NCI-H2171 treated with DMSO at 0.1 percent for 48 hours (cell line): ENCODE measurements at regions not wholly inside any gene's neighbourhood (a gene's known extent, or its start where the extent isn't known, plus 50 kb on each side); places are given as distances from the start of the nearest gene placed in this dataset.
A peak's percentile ranks its signal among the peaks of the same experiment; 100 is the strongest.
"Not testable (repeated sequence)": the region's sequence is repeated elsewhere in the genome, so short reads cannot be mapped to it uniquely, and the experiment has no call there.

Source experiments
- DNase-seq: peaks from one replicate; lab custom pipeline; 2025; lab: John Stamatoyannopoulos, UW

GRCh38 chr2:234158812-234159211, 108.3 kb downstream of the SPP2 start:
- DNase-seq = no peak

GRCh38 chr2:234157817-234158588, 107.5 kb downstream of the SPP2 start:
- DNase-seq = no peak

- DNase-seq = peak; percentile 63
Observed at GRCh38 chr2:234156326-234156725, 105.8 kb downstream of the SPP2 start.

GRCh38 chr2:234152835-234153234, 102.3 kb downstream of the SPP2 start:
- DNase-seq = not testable (repeated sequence)

- DNase-seq = no peak
Observed at GRCh38 chr2:234147335-234147861, 96.9 kb downstream of the SPP2 start.

GRCh38 chr2:234146087-234146826, 95.8 kb downstream of the SPP2 start:
- no peak for DNase-seq

GRCh38 chr2:234145511-234145910, 95.0 kb downstream of the SPP2 start:
- no peak for DNase-seq

- DNase-seq = no peak
Observed at GRCh38 chr2:234145057-234145456, 94.6 kb downstream of the SPP2 start.

- DNase-seq = no peak
Observed at GRCh38 chr2:234143896-234144295, 93.4 kb downstream of the SPP2 start.

- no peak for DNase-seq
Observed at GRCh38 chr2:234142530-234142929, 92.0 kb downstream of the SPP2 start.

GRCh38 chr2:234139755-234140154, 89.3 kb downstream of the SPP2 start:
- no peak for DNase-seq

- DNase-seq = no peak
Observed at GRCh38 chr2:234138836-234139235, 88.3 kb downstream of the SPP2 start.

GRCh38 chr2:234137400-234138014, 87.0 kb downstream of the SPP2 start:
- DNase-seq = no peak

- no peak for DNase-seq
Observed at GRCh38 chr2:234136461-234136860, 86.0 kb downstream of the SPP2 start.

GRCh38 chr2:234135750-234136221, 85.3 kb downstream of the SPP2 start:
- DNase-seq = peak; percentile 66

GRCh38 chr2:234134496-234134895, 84.0 kb downstream of the SPP2 start:
- no peak for DNase-seq

- peak; percentile 1 for DNase-seq
Observed at GRCh38 chr2:234133004-234133403, 82.5 kb downstream of the SPP2 start.

- DNase-seq = no peak
Observed at GRCh38 chr2:234130777-234131181, 80.3 kb downstream of the SPP2 start.

- DNase-seq = no peak
Observed at GRCh38 chr2:234128606-234129005, 78.1 kb downstream of the SPP2 start.
